ENCODE measurements at regions not wholly inside any gene's neighbourhood (a gene's known extent, or its start where the extent isn't known, plus 50 kb on each side); places are given as distances from the start of the nearest gene placed in this dataset.

DNA sequence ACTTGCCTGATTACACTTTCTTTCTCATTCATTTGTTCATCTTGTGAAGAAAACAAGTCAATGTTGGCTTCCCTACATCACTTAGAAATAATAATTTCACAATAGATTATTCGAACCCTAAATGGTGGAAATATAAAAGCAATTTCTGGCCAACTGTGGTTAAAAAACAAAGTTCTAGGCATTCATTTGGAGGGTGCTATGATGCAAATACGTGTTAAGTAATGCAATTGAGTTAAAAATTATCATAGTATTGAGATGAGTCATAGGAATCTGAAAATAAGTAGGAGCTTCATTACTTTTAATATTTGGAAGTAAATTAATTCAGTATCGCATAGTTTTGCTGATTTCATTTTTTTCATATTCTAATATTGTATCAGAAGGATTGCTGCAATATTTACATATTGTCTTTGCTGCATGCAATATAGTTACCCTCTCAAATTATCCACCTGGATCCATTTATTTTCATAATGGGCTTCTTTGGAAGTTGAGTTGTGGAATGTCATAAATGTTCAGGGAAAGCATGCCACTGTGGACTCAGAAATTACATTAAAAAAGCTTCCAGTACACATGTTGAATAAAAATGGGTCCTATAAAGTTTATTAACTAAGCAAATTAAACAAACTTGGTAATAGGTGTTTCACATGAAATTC lies 647.7 kb upstream of the WWC1 start:
- Histone ChIP-seq H3K27ac (no peak overlapping the region), H3K4me3 (no peak overlapping the region), H3K9me3 (no peaks in the 10 kb centered on the region), H3K27me3 (no peaks in the 10 kb centered on the region), H3K4me1 (no peaks in the 10 kb centered on the region), H3K36me3 (no peaks in the 10 kb centered on the region)
- DNase-seq (no peak), ATAC-seq (no peak), FAIRE-seq (no peak)
- WGBS, 2 donors = 53 to 68% methylated on average over 3 of the region's 3 CpGs
- intact Hi-C loops (cut with DNase I) = no loop called here
- TF ChIP-seq, protein P1, sequence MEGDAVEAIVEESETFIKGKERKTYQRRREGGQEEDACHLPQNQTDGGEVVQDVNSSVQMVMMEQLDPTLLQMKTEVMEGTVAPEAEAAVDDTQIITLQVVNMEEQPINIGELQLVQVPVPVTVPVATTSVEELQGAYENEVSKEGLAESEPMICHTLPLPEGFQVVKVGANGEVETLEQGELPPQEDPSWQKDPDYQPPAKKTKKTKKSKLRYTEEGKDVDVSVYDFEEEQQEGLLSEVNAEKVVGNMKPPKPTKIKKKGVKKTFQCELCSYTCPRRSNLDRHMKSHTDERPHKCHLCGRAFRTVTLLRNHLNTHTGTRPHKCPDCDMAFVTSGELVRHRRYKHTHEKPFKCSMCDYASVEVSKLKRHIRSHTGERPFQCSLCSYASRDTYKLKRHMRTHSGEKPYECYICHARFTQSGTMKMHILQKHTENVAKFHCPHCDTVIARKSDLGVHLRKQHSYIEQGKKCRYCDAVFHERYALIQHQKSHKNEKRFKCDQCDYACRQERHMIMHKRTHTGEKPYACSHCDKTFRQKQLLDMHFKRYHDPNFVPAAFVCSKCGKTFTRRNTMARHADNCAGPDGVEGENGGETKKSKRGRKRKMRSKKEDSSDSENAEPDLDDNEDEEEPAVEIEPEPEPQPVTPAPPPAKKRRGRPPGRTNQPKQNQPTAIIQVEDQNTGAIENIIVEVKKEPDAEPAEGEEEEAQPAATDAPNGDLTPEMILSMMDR (IDR thresholded peaks at IDR 0.05) = no peak

DNA sequence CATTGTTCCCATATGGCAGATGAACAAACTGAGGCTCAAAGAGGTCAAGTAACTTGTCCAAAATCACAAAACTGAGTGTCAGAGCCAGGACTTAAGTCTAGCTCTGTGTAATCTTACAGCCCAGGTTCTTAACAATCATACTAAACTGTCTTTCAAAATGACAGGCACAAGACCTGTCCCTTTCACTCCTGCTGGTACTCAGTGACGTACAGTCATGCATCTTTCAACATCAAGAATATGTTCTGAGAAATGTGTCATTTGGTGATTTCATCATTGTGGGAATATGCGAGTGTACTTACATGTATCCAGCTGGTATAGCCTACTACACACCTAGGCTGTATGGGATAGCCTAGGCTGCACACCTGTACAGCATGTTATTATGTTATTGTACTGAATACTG lies 646.8 kb upstream of the WWC1 start:
- FAIRE-seq (no peak), ATAC-seq (no peak), DNase-seq (no peak)
- TF ChIP-seq, protein P1 (IDR thresholded peaks at IDR 0.05) = no peak
- intact Hi-C loops (cut with DNase I) = no loop called here
- no peak overlapping the region for H3K27ac ChIP-seq
- H3K27me3 ChIP-seq = no peaks in the 10 kb centered on the region
- H3K9me3 ChIP-seq = no peaks in the 10 kb centered on the region
- H3K36me3 ChIP-seq = no peaks in the 10 kb centered on the region
- H3K4me1 ChIP-seq = no peaks in the 10 kb centered on the region
- H3K4me3 ChIP-seq = no peak overlapping the region
- 52 to 79% methylated on average over 2 of the region's 2 CpGs for WGBS, 2 donors

DNA sequence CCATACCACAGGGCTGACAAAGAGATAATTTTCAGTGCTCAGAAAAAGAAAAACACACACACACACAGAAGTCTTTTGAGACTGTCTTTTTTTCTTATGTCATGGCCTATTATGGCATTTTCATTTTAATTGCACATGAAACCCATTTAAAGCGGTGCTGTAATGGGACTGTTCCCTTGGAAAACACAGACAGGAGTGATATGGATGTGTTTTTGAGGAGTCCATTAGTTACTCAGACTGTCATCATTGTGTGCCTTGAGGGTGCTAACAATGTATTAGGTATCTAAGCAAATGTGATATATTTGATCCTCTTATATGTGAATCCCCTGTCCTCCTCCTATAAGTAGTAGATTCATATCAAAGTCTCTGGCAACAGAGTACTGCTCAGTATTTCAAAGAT lies 642.0 kb upstream of the WWC1 start:
- Histone ChIP-seq H3K4me3 (no peak overlapping the region), H3K27me3 (no peaks in the 10 kb centered on the region), H3K9me3 (no peaks in the 10 kb centered on the region), H3K36me3 (no peaks in the 10 kb centered on the region), H3K4me1 (no peaks in the 10 kb centered on the region), H3K27ac (no peak overlapping the region)
- intact Hi-C loops (cut with DNase I) = no loop called here
- DNase-seq (no peak), ATAC-seq (no peak), FAIRE-seq (no peak)
- 95 to 96% methylated on average over 1 of the region's 1 CpG for WGBS, 2 donors
- TF ChIP-seq, protein P1 (IDR thresholded peaks at IDR 0.05) = no peak

DNA sequence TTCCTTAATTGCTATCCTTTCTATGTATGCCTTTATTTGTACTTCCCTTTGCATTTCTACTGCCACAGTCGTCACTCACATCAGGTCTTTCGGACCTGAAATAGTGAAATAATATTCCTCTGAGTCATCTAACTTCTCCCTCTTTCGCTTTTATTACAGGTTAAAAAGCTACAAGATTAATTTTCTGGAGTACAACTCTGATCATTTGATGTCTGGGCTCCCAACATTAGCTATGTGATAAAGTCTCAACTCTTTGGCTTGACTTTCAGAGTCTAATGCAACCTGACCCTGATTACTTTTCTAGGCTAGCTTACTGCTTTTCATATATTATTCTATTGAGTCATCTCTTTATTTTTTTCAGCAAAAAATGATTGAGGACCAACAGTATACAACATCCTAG lies 638.8 kb upstream of the WWC1 start:
- H3K27ac ChIP-seq = no peak overlapping the region
- no peak for DNase-seq
- ATAC-seq = no peak
- TF ChIP-seq, protein P1 (IDR thresholded peaks at IDR 0.05) = no peak
- WGBS, 2 donors = 65 to 69% methylated on average over 3 of the region's 3 CpGs
- no peak overlapping the region for H3K4me3 ChIP-seq
- H3K9me3 ChIP-seq = no peaks in the 10 kb centered on the region
- no peaks in the 10 kb centered on the region for H3K4me1 ChIP-seq
- no peaks in the 10 kb centered on the region for H3K36me3 ChIP-seq
- intact Hi-C loops (cut with DNase I) = no loop called here
- no peaks in the 10 kb centered on the region for H3K27me3 ChIP-seq
- no peak for FAIRE-seq

DNA sequence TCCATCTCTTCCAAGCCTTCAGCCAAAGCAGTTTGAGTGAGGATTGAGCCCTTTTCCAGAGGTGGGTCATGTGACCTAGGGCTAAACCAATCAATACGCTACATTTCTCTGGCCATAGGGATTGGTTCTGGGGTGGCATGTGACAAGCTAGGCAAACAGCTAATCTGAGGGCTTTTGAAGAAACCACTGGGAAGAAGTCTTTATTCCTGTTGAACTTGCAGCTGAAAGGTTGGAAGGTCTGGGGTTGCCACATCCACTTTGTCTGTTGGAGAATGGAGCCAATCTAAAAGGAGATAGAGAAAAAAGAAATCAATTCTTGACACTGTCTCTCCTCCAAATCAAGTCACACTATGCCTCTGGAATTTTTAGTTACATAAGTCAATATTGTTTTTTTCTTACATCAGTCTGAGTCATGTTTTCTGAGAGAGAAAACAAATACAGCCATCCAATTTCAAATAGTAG lies 637.8 kb upstream of the WWC1 start:
- no peaks in the 10 kb centered on the region for H3K4me1 ChIP-seq
- ATAC-seq (no peak), DNase-seq (no peak), FAIRE-seq (no peak)
- intact Hi-C loops (cut with DNase I) = no loop called here
- H3K27ac ChIP-seq = no peak overlapping the region
- TF ChIP-seq, protein P1 (IDR thresholded peaks at IDR 0.05) = no peak
- H3K36me3 ChIP-seq = no peaks in the 10 kb centered on the region
- no peak overlapping the region for H3K4me3 ChIP-seq
- no peaks in the 10 kb centered on the region for H3K9me3 ChIP-seq
- H3K27me3 ChIP-seq = no peaks in the 10 kb centered on the region
- 95 to 100% methylated on average over 1 of the region's 1 CpG for WGBS, 2 donors

All from pancreas (tissue), 10 donors.